ENCODE measurements at regions not wholly inside any gene's neighbourhood (a gene's known extent, or its start where the extent isn't known, plus 50 kb on each side); places are given as distances from the start of the nearest gene placed in this dataset.

DNA sequence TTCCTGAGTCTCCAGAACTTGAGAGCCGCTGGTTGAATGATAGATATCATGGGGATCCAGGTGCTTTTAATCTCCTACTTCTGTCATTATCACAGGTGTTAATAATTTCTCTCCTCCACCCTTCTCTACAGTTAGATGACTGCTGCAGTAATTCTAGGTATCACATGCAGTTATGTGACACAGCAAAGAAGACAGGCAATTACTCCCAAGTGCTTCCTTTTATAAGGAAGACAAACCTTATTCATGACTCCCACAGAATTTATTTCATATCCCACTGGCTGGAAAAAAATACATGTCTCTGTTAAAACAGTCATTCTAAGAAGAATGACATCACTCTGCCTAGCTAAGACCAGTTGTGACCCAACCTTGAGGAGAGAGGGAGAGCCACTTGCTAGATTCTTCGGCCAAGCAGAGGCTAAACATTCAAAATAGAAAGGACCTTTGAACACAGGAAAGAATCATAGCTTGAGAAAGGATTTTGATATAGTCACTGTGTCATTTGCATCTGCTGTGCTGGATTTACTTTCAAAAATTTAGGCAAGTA is 500.6 kb downstream of the SI start:
- TF ChIP-seq POLR2AphosphoS5 (IDR thresholded peaks at IDR 0.05) (no peak), EP300 (IDR thresholded peaks at IDR 0.05) (no peak)
- TF ChIP-seq, protein P1, sequence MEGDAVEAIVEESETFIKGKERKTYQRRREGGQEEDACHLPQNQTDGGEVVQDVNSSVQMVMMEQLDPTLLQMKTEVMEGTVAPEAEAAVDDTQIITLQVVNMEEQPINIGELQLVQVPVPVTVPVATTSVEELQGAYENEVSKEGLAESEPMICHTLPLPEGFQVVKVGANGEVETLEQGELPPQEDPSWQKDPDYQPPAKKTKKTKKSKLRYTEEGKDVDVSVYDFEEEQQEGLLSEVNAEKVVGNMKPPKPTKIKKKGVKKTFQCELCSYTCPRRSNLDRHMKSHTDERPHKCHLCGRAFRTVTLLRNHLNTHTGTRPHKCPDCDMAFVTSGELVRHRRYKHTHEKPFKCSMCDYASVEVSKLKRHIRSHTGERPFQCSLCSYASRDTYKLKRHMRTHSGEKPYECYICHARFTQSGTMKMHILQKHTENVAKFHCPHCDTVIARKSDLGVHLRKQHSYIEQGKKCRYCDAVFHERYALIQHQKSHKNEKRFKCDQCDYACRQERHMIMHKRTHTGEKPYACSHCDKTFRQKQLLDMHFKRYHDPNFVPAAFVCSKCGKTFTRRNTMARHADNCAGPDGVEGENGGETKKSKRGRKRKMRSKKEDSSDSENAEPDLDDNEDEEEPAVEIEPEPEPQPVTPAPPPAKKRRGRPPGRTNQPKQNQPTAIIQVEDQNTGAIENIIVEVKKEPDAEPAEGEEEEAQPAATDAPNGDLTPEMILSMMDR (IDR thresholded peaks at IDR 0.05) = no peak
